Glutamatergic neuron (in vitro differentiated cells): ENCODE measurements at regions not wholly inside any gene's neighbourhood (a gene's known extent, or its start where the extent isn't known, plus 50 kb on each side); places are given as distances from the start of the nearest gene placed in this dataset.

Experiments
- DNase-seq: peaks from one replicate; pipeline ENCODE4 v3.0.0; 2022
- H3K27ac Mint-ChIP-seq: one replicate; pipeline ENCODE4 v1.8.0; 2020; ENCODE audit warnings: mild to moderate bottlenecking, mixed read lengths, inconsistent platforms; ENCODE audit not compliant: unreplicated experiment
- H3K27me3 Mint-ChIP-seq: one replicate; pipeline ENCODE4 v1.8.0; 2020; ENCODE audit warnings: mild to moderate bottlenecking, moderate library complexity, mixed read lengths, inconsistent platforms; ENCODE audit not compliant: unreplicated experiment
- H3K36me3 Mint-ChIP-seq: one replicate; pipeline ENCODE4 v1.8.0; 2020; ENCODE audit warnings: mild to moderate bottlenecking, mixed read lengths, inconsistent platforms; ENCODE audit not compliant: unreplicated experiment
- H3K4me1 Mint-ChIP-seq: one replicate; pipeline ENCODE4 v1.8.0; 2020; ENCODE audit warnings: mild to moderate bottlenecking, low read depth, mixed read lengths, inconsistent platforms; ENCODE audit not compliant: unreplicated experiment
- H3K4me3 Mint-ChIP-seq: one replicate; pipeline ENCODE4 v1.8.0; 2020; ENCODE audit warnings: mild to moderate bottlenecking, mixed read lengths, inconsistent platforms; ENCODE audit not compliant: unreplicated experiment
- H3K9me3 Mint-ChIP-seq: one replicate; pipeline ENCODE4 v1.8.0; 2020; ENCODE audit warnings: mild to moderate bottlenecking, moderate library complexity, mixed read lengths, inconsistent platforms; ENCODE audit not compliant: unreplicated experiment
- TF ChIP-seq, protein P1 (sequence below): fragments of 200-600 bp; sonication (generic); IDR thresholded peaks from one replicate; pipeline ENCODE4 v1.5.0; 2021; ENCODE audit not compliant: partially characterized antibody, unreplicated experiment

DNA sequence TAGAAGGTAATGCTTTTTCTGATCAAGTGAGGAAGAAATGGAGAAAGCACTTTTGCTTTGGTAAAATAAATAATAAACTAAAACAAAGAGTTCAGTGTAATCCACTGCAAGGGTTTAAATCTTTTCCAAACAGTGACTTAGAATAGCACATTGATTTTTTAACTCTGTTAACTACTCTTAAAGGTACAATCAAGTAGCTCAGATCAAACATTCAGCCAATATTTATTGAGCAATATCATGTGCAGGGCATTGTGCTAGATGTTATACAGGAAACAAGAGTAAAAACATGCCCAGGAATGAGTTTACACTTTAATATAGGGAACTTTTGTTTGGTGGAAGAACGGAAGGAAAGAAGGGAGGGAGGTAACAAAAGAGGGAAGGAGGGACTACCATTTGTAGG is 479.8 kb downstream of the KLHL13 start:
- DNase-seq: no peak

DNA sequence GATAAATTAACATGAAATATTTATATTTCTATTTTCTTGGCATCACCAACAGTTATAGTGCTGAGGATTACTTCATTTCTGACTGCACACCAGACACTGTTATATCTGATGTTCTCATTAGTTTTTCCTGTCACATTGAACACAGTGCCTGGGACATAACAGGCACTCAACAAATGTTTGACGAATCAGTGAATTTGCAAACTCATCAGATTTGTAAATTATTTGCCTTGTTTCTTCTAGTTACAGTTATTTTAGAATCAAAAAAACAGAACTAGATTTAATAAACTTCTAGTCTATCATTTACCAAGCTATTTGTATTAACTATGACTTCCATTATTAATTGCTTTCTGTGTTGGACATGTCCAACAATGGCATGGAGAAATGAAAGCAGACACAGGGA is 483.3 kb downstream of the KLHL13 start:
- Mint-ChIP-seq H3K27ac (no peak overlapping the region), H3K36me3 (no peaks in the 10 kb centered on the region), H3K27me3 (no peaks in the 10 kb centered on the region), H3K4me3 (no peak overlapping the region), H3K4me1 (no peaks in the 10 kb centered on the region), H3K9me3 (no peaks in the 10 kb centered on the region)
- TF ChIP-seq, protein P1, sequence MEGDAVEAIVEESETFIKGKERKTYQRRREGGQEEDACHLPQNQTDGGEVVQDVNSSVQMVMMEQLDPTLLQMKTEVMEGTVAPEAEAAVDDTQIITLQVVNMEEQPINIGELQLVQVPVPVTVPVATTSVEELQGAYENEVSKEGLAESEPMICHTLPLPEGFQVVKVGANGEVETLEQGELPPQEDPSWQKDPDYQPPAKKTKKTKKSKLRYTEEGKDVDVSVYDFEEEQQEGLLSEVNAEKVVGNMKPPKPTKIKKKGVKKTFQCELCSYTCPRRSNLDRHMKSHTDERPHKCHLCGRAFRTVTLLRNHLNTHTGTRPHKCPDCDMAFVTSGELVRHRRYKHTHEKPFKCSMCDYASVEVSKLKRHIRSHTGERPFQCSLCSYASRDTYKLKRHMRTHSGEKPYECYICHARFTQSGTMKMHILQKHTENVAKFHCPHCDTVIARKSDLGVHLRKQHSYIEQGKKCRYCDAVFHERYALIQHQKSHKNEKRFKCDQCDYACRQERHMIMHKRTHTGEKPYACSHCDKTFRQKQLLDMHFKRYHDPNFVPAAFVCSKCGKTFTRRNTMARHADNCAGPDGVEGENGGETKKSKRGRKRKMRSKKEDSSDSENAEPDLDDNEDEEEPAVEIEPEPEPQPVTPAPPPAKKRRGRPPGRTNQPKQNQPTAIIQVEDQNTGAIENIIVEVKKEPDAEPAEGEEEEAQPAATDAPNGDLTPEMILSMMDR: no peak
- DNase-seq: no peak

More for the DNA sequence above, 479.8 kb downstream of the KLHL13 start:
- Mint-ChIP-seq H3K36me3 (no peaks in the 10 kb centered on the region), H3K27me3 (no peaks in the 10 kb centered on the region), H3K4me3 (no peak overlapping the region), H3K27ac (no peak overlapping the region), H3K9me3 (no peaks in the 10 kb centered on the region), H3K4me1 (no peaks in the 10 kb centered on the region)
- TF ChIP-seq, protein P1: no peak

DNA sequence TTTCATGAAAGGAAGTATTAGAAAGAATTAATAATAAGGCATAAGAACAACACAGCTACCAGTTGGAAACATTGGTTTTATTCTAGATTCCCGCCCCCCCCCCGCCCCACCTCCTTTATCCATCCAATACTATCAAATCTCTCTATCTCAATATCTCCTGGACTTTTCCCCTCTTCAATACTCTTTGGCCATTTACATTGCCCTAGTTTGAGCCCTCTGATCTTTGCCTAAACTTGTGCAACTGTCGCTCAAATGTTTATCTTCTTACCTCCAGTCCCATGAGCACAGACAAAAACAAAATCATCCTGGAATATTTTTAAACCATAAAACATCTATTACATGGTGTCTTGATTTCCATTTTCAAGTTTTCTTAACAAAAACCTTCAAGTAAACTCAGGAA is 488.2 kb downstream of the KLHL13 start:
- Mint-ChIP-seq H3K27me3 (no peaks in the 10 kb centered on the region), H3K9me3 (no peaks in the 10 kb centered on the region), H3K4me3 (no peak overlapping the region), H3K4me1 (no peaks in the 10 kb centered on the region), H3K36me3 (no peaks in the 10 kb centered on the region), H3K27ac (no peak overlapping the region)
- TF ChIP-seq, protein P1: no peak
- no peak for DNase-seq

DNA sequence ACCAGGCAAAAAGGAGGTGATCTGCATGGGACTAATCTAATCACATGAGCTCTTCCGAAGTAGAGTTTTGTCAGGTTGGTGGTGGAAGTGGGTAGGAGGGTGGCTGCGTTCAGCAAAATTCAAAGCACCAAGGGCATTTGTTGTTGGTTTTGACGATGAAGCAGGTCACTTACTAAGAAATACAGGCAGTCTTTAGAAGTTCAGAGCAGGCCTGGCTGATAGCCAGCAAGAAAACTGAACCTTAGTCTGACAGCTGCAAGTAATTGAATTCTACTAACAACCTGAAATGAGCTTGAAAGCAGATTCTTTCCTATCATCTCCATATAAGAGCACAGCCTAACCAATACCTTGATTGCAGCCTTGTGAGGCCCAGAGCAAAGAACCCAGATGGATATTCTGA is 505.8 kb downstream of the KLHL13 start:
- Mint-ChIP-seq H3K36me3 (no peaks in the 10 kb centered on the region), H3K4me3 (no peak overlapping the region), H3K4me1 (peaks cover 2% of the 10 kb centered on the region), H3K27ac (no peak overlapping the region), H3K27me3 (no peaks in the 10 kb centered on the region), H3K9me3 (no peaks in the 10 kb centered on the region)
- no peak for DNase-seq
- TF ChIP-seq, protein P1: no peak

DNA sequence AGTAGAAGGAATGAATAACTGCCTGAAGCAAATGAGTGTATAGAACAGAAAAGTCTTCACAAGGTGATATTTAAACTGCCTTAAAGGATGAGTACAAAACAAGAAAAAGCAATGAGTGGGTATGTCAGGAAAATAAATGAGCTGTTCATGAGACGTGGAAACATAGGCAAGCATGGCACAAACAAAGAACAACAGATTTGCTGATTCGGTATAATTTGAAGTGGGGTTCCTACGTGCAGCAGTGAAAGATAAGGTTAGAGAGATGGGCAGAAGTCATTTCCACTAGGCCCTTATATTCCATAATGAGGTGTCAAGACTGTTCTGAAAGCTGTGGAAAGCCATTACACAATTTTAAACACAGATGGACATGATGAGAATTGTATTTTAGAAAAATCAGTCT is 506.6 kb downstream of the KLHL13 start:
- Mint-ChIP-seq H3K4me1 (peaks cover 2% of the 10 kb centered on the region), H3K36me3 (no peaks in the 10 kb centered on the region), H3K9me3 (no peaks in the 10 kb centered on the region), H3K27ac (no peak overlapping the region), H3K4me3 (no peak overlapping the region), H3K27me3 (no peaks in the 10 kb centered on the region)
- DNase-seq: no peak
- TF ChIP-seq, protein P1: no peak
